ENCODE measurements at regions not wholly inside any gene's neighbourhood (a gene's known extent, or its start where the extent isn't known, plus 50 kb on each side); places are given as distances from the start of the nearest gene placed in this dataset.
"Not testable (repeated sequence)": the region's sequence is repeated elsewhere in the genome, so short reads cannot be mapped to it uniquely, and the experiment has no call there.

DNA sequence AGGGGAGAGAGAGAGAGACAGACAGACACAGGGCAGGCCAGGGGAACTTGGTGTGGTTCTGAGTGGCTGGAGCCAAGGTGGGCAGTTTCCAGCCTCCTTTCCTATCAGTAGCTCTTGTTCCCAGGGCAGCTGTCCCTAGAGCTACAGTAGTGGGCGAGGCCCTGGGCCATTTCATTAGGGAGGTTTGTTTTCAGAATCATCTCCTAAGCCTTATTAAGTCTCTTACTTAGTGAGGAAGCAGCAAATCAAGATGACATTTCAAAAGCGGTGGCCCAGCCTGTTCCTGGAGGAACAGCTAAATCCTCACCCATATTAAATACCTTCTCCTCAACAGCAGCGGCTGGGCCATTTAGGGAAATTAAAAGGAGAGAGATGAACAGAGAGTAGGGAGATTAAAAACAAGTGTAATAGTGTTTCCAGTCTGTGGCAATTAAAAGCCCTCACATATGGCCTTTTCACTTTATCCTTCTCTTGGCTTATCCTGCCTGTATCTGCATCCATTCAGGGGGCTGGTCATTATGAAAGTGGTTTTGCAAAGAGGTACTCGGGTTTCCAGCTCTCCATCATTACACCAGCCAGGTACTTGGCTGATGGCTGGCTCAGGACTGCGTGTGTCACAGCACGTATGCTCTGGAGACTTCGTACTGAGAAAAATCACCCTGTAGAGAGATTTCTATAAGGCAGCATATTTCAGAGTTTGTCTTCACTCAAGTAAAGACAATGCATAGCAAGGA, 91.9 kb upstream of the PRR23C start:
- no peak for DNase-seq

DNA sequence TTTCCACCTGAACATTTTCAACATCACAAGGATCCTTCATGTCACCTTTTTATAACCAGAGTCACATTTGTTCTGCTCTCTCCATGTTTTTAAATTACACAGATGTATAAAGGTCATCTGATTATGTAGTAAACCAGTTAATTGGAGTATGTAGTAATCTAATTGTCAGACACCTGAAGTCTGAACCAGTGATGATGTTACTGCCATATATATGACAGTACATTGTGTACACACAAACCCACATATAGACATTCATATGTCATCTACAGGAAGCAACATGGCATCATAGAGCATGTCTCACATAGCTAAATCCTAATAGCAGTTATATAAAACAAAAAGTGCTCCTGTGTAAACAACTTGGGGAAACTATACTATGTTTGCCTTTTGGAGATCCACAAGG, 95.9 kb upstream of the PRR23C start:
- DNase-seq: no peak

DNA sequence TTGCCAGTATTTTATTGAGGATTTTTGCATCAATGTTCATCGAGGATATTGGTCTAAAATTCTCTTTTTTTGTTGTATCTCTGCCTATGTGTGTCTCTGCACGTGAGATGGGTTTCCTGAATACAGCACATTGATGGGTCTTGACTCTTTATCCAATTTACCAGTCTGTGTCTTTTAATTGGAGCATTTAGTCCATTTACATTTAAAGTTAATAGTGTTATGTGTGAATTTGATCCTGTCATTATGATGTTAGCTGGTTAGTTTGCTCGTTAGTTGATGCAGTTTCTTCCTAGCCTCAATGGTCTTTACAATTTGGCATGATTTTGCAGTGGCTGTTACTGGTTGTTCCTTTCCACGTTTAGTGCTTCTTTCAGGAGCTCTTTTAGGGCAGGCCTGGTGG, 101.3 kb upstream of the PRR23C start:
- DNase-seq: not testable (repeated sequence)

DNA sequence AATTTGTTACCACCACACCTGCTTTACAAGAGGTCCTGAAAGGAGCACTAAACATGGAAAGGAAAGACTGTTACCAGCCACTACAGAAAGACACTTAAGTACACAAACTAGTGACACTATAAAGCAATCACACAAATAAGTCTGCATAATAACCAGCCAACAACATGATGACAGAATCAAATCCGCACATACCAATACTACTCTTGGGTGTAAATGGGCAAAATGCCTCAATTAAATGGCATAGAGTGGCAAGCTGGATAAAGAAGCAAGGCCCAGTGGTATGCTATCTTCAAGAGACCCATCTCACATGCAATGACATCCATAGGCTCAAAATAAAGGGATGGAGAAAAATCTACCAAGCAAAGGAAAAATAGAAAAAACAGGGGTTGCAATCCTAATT, 106.8 kb upstream of the PRR23C start:
- no peak for DNase-seq

DNA sequence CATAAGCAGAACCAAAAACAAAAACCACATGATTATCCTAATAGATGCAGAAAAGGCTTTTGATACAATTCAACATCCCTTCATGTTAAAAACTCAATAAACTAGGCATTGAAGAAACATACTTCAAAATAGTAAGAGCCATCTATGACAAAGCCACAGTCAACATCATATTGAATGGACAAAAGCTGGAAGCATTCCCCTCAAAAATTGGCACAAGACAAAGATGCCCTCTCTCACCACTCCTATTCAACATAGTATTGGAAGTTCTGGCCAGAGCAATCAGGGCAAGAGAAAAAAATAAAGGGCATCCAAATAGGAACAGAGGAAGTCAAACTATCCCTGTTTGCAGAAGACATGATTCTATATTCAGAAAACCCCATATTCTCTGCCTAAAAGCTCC, 108.7 kb upstream of the PRR23C start:
- DNase-seq: not testable (repeated sequence)

DNA sequence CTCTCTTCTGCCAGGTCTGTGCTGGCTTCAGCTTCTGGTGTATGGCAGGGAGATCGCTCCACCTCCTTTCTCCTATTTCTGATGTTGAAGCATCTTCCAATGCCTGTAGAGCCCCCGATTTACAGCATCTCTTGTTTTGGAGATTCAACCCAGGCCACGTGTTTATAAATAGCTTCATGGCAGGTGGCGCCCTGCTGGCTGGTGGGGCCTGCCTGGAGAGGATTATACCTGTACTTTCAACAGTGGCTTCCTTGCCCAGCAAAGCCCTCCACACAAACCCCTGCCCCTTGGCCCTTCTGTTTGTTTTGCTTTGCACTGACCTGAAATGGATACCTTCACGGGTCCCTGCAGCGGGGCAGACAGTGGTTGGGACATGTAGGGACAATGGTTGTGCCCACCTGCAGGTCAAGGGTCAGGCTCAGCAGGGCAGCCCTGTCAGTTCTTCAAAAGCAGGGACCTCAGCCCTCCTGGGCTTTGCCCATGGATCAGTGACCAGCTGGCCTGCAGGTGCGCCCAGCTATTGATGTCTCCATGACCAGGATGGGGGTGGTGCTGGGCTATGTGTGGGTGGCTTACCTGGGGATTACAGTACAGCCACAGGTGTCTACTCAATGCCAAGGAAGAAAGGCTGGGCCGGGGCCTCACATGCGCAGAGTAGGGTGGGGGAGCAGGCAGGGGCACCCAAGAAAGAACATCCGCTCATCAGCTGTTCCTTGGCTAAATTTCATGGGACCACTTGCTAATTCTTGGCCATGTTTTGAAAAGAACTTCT, 112.7 kb upstream of the PRR23C start:
- DNase-seq: no peak

DNA sequence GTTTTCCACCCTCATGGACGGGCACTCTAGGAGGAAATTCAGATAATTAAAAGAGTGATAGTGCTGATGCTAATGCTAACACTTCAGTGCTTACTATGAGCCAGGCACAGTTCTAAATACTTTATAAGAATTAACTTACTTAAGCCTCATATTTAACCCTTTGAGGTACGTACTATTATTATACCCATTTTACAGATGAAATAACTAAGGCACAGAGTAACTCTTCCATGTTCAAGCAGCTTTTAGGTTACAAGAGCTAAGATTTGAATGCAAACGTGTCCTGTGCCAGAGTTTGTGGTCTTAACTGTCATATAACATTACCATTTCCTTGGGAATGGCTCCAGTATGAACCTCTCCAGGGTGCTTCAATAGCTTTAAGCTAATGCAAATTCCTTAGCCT, 114.7 kb upstream of the PRR23C start:
- DNase-seq: no peak

DNA sequence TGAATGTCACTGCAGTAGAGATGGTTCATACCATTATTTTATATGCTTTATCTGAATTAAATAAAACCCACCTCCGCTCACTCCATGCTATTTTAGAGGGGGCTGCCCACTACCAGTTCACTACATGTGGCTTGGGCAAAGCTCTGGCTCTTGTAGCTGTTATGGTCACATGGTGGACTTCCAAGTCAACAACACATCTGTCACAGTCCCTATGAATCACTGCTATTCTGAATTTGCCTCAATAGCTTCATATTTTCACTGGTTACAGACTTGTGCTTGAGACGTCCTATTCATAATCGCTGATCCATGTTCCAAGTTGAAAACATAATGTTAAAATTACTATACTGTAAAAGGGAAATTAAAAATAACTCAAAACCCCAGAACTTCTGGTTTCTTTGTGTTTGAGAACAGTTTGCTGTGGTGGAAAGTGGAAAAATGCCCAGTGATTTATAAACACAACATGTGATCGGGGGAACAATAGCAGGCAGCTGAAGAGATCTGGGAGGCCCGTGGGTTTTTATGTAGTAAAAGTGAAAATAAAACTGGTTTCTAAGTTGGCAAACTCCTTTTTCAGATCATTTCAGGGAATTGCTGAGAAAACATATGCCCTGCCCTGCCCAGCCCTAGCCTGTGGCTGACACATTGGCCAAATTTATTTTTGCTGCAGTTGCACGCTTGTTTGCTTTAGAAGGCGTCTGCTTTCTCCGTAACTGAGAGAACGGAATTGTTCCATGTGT, 128.8 kb upstream of the PRR23C start:
- DNase-seq: no peak

DNA sequence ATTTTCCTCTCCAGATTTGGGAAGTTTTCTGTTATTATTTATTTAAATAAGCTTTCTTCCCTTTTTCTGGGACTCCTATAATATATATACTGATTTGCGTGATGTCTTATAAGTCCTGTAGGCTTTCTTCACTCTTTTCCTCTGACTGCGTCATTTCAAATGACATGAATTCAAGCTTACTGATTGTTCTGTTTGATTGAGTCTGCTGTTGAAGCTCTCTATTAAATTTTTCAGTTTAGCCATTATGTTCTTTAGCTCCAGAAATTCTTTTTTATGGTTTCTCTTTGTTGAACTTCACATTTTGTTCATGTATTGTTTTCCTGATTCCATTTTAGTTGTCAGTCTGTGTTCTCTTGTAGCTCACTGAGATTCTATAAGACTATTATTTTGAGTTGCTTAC, 135.8 kb upstream of the PRR23C start:
- no peak for DNase-seq

DNA sequence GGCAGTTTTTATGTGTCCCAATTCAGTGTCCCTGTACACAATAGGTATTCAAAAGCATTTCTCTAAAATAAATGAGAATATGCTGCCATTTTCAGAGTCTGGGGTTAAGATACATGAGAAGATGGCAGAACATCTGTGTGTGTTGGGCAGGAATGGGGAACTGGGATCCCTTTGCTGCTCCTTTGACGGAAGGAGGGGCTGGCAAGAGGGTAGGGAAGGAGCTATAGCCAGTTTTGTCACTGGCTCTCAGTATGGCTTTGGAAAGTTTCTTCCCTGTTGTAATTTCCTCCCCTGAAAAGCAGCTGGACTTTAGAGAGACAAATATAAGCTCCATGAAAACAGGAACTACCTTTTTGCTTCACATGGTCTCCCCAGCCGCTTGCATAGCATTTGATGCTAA, 137.5 kb upstream of the PRR23C start:
- DNase-seq: no peak

DNA sequence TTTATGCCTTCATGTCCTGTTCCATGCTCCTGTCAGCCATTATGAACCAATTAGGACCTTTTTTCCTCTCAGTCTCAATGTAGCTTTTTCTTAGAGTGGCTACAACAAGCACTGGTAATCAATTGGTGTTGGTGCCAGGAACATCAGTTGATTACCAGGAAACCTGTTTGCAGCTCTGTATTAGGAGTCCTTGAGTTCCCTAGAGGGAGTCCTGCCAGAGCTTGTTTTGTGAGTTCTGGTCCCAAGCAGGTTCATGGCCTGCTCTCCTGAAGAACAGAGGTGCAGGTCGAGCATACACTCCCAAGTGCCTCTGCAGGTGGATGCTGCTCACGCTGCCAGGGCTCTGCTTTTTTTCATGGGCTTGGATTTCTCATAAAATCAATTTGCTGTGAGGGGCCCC, 137.9 kb upstream of the PRR23C start:
- no peak for DNase-seq

DNA sequence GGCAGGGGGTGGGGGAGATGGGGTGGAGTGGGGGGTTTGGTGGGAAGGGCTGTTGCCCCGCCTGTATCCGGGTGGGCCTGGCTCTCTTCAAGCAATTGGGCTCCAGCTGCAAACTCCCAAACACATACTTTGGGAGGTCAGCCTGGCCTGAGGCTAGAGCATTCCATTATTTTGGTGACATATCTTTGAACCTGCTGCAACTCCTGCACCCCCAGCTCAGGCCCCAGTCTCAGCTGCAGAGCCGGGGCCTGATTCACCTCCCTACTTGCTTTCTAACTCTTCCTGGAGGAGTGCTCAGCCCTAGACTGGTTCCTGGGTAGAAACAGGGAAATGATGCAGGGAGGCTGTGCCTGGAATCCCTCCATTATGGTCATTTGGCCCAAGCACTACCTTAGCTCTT, 140.8 kb upstream of the PRR23C start:
- no peak for DNase-seq

DNA sequence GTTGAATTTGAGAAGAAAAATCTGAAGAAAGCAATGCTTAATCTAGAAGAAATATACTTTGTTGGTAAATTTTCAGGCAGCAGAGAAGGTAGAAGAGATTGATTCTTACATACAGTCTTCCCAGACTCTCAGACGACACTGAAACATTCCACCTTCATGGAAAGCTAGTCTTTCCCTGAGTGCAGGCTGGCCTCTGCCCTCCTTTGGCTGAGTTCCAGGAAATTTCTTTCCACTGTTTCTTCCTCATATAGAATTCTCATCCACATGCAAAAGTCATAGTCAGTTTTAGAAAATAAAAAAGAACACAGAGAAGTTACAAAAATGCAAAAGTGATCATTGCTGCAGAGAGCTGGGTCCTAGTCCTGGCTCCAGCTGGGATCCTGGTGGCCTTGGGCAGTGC, 142.5 kb upstream of the PRR23C start:
- no peak for DNase-seq

DNA sequence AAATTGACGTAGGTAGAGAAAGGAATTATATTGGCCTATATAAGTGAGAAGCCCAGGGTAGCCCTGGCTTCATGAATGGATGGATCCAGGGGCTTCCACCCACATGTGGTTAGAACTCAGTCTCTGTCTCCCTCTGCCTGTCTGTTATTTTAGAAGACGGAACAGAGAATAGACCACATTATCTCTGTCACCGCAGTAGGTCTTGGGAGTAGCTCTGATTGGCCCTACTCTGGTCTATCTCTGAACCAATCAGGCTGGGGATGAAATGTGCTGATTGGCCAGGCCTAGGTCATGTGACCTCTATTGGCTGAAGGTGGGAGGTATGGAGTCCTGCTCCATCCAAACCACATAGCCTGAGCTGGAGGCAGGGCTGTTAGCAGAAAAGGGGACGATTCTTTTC, 143.0 kb upstream of the PRR23C start:
- no peak for DNase-seq

DNA sequence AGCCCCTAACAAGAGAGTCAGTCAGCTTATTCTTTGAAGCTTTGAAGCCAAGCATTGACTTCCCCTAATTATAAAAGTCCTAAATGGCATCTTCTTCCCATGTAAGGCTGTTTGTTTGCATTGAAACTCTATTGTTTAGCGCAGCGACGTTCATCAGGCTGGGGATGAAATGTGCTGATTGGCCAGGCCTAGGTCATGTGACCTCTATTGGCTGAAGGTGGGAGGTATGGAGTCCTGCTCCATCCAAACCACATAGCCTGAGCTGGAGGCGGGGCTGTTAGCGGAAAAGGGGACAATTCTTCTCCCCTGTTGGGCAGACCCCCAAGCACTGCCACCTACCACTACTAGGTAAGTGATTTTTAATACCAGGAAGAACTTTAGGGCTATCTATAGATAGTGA, 145.3 kb upstream of the PRR23C start:
- DNase-seq: no peak

DNA sequence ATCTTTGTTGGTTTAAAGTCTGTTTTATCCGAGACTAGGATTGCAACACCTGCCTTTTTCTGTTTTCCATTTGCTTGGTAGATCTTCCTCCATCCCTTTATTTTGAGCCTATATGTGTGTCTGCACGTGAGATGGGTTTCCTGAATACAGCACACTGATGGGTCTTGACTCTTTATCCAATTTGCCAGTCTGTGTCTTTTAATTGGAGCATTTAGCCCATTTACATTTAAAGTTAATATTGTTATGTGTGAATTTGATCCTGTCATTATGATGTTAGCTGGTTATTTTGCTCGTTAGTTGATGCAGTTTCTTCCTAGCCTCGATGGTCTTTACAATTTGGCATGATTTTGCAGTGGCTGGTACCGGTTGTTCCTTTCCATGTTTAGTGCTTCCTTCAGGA, 149.4 kb upstream of the MRPS22 start:
- DNase-seq: not testable (repeated sequence)

DNA sequence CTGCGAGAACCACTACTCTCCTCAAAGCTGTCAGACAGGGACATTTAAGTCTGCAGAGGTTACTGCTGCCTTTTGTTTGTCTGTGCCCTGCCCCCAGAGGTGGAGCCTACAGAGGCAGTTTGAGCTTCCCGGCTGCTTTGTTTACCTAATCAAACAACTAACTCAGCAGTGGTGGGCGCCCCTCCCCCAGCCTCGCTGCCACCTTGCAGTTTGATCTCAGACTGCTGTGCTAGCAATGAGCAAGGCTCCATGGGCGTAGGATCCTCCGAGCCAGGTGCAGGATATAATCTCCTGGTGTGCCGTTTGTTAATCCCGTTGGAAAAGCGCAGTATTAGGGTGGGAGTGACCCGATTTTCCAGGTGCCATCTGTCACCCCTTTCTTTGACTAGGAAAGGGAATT, 147.7 kb upstream of the MRPS22 start:
- not testable (repeated sequence) for DNase-seq

DNA sequence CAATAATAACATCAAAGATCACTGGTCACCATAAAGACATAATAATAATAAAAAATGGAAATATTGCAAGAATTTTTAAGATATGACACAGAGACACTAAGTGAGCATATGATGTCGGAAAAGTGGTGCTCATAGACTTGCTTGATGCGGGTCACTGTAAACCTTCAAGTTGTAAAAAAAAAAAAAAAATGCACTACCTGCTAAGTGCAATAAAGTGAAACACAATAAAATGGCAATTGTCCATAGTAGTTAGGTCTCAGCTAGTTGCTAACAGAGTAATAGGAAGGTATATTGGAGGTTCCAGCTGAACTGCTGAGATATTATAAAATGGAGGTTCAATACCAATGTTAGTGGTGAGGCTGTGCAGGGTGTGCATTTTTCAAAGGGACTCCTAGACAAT, 146.6 kb upstream of the MRPS22 start:
- no peak for DNase-seq

DNA sequence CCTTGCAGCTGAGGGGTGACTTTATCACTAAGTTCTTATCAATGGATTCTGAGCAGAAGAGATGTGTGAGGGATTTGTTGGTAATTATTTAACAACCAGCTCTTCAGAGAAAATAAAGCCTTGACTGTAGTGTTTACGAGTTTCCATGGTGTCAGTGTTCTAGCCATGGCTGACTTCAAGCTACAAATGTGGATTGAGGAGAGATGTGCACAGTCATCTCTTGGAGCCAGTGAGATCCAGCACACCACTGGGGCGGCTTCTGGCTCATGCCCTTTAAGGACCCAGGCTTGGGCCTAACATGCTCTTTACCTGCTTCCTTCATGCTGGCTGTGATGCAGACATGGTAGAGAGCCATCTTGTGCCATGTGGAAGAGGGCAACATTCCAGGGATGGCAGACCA, 145.6 kb upstream of the MRPS22 start:
- DNase-seq: no peak

DNA sequence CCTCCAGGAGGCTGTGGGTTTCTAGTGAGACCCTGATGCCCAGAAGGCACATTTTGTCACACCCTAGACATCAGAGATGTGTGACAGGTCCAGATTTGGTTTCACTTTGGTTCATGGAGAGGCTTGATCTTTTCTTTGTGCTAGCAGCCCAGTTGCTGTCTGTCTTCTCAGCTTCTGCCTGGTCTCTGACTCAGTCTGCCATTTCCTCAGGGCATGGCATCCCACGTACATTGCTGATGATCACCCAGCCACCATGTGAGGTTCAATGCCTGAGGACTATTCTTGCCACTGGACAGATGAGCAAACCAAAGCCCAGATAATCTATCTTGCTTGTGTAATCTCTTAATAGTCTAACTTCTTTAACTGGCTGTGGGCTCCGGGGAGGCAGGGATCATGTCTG, 144.9 kb upstream of the MRPS22 start:
- DNase-seq: no peak

DNA sequence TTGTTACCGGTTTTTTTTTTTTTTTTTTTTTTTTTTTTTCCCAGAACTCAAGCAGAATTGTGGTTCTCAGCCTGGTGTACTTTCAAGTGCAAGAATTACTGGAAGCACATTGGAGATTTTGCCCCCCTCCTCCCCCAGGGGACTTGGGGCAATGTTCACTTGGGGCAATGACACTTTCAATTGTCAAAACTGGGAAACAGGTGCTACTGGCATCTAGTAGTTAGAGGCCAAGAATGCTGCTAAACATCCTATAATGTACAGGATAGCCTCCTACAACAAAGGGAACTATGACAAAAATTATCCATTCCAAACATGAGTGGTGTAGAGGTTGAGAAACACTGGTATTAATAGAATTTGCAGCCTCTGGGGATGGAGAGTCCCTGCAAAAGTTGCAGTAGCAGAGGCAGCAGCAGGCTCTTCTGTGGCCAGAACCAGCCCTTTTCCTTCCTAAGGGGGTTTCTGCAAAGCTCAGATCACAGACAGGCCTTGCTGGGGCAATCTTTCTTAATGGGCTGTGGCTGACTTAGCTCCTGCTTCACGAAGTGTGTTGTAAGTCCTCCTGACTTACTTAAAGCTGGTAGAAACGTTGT, 144.3 kb upstream of the MRPS22 start:
- DNase-seq: no peak

DNA sequence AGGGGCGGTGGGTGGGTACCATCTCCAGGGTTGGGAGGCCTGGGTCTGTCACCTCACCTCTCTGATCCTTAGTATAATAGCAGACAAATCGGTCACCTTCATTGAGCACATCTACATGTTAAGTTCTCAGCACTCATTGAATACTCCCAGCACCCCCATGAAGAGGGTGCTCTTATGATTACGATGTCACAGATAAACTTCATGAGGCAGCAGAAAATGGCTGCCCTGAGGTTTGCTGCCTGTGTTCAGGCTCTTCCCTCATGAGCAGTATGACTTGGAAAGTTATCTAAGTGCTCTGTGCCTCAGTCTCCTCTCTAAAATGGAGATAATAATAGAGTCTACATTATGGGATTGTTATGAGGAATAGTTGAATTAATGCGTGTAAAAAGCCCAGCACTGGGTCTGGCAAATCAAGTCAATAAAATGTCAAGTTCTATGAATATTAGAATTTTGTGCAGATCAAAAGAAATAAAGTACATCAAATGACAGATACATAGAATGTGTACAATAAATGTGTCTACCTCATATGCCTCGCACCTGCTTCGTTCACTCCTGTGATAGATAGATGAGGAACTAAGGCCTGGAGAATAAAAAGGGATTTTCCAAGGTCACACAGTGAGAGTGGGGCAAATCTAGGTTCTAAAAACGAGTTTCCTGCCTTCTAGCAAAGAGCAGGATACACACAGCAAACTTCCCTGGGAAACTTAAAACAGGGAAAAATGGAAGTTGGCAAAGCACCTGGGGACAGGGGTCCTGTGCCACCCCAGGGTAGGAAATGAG, 142.2 kb upstream of the MRPS22 start:
- no peak for DNase-seq

Measured in SW 1271 (cell line).